GM20000 (cell line): ENCODE measurements at regions not wholly inside any gene's neighbourhood (a gene's known extent, or its start where the extent isn't known, plus 50 kb on each side); places are given as distances from the start of the nearest gene placed in this dataset.

ENCODE experiments used
- DNase-seq: peaks from one replicate; pipeline ENCODE4 v3.0.0; 2012; ENCODE audit warnings: low spot score
- TF ChIP-seq, protein P1 (sequence below): IDR thresholded peaks from 2 replicates; pipeline ENCODE4 v1.5.1; 2012; ENCODE audit warnings: mild to moderate bottlenecking, control low read depth; ENCODE audit errors: extremely low read depth, missing control alignments

DNA sequence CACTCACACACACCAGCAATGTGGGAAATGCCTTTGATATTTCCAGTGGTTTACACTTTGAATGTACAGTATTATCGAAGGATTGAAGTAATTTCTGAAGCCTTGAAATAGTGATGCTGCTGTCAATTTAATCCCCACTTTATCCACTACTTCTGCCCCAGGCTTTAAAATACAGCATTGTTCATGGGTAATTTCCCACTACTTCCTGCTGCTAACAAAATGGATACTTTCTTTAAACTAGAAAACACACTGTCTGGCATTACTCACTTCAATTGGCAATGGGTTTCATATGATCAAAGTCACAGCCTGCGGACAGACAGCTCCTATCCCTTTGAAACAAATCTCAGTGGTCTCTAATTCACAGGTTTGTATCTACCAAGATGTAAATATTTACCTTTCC, 292.2 kb downstream of the CDH11 start:
- no peak for DNase-seq
- TF ChIP-seq, protein P1, sequence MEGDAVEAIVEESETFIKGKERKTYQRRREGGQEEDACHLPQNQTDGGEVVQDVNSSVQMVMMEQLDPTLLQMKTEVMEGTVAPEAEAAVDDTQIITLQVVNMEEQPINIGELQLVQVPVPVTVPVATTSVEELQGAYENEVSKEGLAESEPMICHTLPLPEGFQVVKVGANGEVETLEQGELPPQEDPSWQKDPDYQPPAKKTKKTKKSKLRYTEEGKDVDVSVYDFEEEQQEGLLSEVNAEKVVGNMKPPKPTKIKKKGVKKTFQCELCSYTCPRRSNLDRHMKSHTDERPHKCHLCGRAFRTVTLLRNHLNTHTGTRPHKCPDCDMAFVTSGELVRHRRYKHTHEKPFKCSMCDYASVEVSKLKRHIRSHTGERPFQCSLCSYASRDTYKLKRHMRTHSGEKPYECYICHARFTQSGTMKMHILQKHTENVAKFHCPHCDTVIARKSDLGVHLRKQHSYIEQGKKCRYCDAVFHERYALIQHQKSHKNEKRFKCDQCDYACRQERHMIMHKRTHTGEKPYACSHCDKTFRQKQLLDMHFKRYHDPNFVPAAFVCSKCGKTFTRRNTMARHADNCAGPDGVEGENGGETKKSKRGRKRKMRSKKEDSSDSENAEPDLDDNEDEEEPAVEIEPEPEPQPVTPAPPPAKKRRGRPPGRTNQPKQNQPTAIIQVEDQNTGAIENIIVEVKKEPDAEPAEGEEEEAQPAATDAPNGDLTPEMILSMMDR: no peak

DNA sequence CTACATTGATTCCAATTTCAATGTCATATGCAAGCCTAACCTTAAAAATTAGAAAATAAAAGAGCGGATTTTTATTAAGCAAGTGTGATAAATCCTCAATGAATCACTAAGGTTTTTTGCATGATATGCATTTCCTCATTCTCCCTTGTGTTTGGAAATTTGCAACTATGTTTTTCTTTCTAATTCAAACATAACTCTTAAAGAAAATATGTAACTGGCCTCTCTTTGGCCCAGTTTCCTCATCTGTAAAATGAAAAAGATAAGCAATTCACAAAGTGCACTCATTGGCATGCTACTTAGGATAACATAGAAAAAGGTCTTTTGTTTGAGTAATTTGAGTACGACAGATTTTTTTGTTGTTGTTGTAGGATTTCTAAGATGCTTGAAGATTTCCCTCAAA, 295.5 kb downstream of the CDH11 start:
- no peak for DNase-seq

DNA sequence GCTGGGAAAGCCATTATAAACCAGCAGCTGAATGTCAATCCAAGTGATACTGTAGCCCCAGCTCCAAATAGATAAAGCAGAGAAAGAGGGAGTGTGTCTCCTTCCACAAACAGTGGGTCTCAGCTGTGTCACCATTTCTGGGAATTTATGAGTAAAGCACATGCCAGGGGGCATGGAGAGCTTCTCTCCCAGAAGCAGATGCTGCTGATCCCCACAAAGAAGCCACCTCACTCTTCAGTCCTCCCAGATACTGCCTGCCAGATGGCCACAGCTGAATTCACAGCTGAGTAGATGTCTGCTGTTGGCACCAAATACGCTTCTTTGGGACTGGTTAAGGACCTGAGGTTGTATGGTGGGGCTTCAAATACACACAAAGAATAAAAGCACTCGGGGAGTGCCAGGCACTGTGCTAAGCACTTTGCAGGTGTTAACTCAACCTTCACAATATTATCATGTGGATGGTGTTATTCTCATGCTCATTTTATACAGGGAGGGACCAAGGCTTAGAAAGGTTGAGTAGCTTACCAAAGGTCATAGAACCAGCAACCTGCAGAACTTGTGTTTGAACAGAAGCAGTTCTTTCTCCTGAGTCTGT, 298.3 kb downstream of the CDH11 start:
- TF ChIP-seq, protein P1: no peak
- DNase-seq: no peak

More for the DNA sequence above, 295.5 kb downstream of the CDH11 start:
- TF ChIP-seq, protein P1: no peak

DNA sequence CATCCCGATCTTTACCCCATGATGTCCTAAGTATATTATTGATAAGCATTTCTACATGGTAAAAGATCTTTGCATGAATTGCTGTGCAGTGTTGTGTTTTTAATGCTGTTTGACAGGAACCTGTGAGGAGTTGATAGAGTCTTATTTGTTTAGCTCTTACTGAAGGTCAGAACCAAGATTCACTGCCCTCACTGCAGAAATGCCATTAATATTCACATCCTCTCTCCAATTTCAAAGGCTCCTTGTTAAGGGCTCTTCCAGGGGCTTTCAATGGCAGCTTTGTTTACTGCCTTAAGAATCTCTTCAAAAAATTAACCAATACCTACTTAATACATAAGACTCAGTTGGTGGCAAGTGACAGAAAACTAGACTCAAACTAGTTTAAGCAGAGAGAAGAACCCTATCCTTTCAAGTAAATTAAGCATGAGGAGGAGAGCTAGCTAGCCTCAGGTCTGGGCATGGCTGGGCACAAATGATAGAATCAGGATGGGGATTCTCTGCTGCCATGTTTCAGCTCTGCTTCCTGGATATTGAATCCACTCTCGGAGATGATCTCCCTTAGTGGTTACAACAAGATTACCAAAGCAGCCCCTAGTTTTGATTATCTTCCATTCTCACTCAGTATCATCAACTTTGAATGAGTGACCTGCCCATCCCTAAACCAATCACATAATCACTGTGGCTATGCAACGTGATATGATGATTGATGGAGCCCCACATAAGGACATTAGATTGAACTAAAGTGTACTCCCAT, 311.8 kb downstream of the CDH11 start:
- TF ChIP-seq, protein P1: no peak
- DNase-seq: no peak

- no peak for DNase-seq
- TF ChIP-seq, protein P1: no peak
Observed at GRCh38 chr16:64808474-64808873, 313.4 kb downstream of the CDH11 start.

GRCh38 chr16:64791756-64792155, 330.1 kb downstream of the CDH11 start:
- no peak for DNase-seq

DNA sequence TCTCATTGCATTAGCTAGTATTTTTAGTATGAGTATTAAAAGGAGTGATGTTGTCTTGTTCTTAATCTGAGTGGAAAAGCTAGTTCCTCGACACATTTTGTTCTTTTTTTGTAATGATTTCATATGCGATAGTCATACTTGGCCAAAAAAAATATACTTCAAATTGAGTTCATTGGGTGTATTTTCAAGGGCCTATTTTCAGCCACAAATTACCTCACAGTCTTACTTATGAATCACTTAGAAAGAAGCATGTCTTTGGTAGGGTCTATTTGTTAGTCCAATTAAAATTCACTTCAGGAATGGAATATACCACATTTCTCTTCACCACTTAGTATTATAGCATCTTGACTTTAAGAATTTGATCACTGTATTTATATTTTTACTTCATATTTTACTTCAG, 337.2 kb downstream of the CDH11 start:
- TF ChIP-seq, protein P1: no peak

More at GRCh38 chr16:64791756-64792155, 330.1 kb downstream of the CDH11 start:
- TF ChIP-seq, protein P1: no peak

More for the DNA sequence above, 337.2 kb downstream of the CDH11 start:
- DNase-seq: no peak
